Retinal pigment epithelial cell (primary cell): ENCODE measurements at regions not wholly inside any gene's neighbourhood (a gene's known extent, or its start where the extent isn't known, plus 50 kb on each side); places are given as distances from the start of the nearest gene placed in this dataset.

Experiments used
- DNase-seq: peaks from one replicate; pipeline ENCODE4 v3.0.0-alpha.2; 2010; ENCODE audit warnings: low read depth
- H3K4me3 ChIP-seq: 2 replicates; pipeline ENCODE4 v1.5.1; 2011; ENCODE audit warnings: mild to moderate bottlenecking, low read length, control low read depth, moderate library complexity
- CTCF ChIP-seq: conservative IDR thresholded peaks from 2 replicates; pipeline ENCODE4 v1.5.1; 2011; ENCODE audit warnings: low read depth, low read length, control low read depth, inconsistent platforms

- no peak overlapping the region for H3K4me3 ChIP-seq
- DNase-seq, result no peak
- peak; percentile 69 for TF ChIP-seq CTCF
Measured at GRCh38 chr2:120949027-120949956, 213.6 kb downstream of the GLI2 start.

- H3K4me3 ChIP-seq, result no peak overlapping the region
- no peak for TF ChIP-seq CTCF
- DNase-seq, result no peak
Measured at GRCh38 chr2:120949957-120950590, 214.4 kb downstream of the GLI2 start.

- DNase-seq, result no peak
- no peak for TF ChIP-seq CTCF
- H3K4me3 ChIP-seq, result no peak overlapping the region
Measured at GRCh38 chr2:120951693-120952092, 216.0 kb downstream of the GLI2 start.

GRCh38 chr2:120952318-120952717 lies 216.7 kb downstream of the GLI2 start:
- no peak overlapping the region for H3K4me3 ChIP-seq
- no peak for TF ChIP-seq CTCF
- no peak for DNase-seq

- DNase-seq, result no peak
- no peak for TF ChIP-seq CTCF
Measured at GRCh38 chr2:120953066-120953756, 217.5 kb downstream of the GLI2 start.

GRCh38 chr2:120953843-120954584 lies 218.3 kb downstream of the GLI2 start:
- no peak for DNase-seq
- no peak overlapping the region for H3K4me3 ChIP-seq
- no peak for TF ChIP-seq CTCF

More at GRCh38 chr2:120953066-120953756, 217.5 kb downstream of the GLI2 start:
- no peak overlapping the region for H3K4me3 ChIP-seq
